ENCODE measurements at regions not wholly inside any gene's neighbourhood (a gene's known extent, or its start where the extent isn't known, plus 50 kb on each side); places are given as distances from the start of the nearest gene placed in this dataset.

DNA sequence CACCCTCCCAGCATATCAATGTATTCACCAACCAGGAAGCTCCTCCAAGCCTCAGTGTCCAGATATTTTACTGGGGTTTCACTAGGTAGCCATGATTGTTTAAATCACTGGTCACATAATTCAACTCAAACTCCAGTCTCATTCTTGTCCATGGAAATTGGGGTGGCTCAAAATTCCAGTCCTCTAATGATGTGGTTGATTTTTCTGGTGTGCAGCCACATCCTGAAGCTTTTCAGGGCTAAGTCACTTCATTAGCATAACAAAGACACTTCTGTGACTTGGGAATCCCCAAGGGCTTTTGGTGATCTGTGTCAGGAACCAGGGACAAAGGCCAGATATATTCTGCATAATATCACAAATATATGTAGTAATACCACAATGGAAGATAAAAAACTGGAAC, 786.9 kb upstream of the IGFBP3 start:
- no peak for DNase-seq

- DNase-seq = no peak
These were observed 784.5 kb upstream of the IGFBP3 start for GRCh38 chr7:46705386-46706255.

DNA sequence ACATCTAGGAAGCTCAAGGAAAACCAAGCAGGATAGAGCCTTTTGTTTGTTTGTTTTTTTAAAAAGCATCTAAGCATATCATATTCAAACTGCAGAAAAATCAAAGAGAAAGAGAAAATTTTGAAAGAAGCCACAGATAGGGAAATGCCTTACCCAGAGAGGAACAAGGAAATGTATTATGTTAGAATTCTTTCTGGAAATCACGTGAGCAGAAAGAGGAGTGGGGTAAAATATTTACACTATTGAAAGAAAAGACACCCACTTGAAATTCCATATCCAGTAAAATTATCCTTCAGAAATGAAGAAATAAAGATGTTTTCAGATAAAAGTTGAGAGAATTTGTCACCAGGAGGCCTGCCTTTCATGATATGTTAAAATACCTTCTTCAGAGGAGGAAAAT, 775.7 kb upstream of the IGFBP3 start:
- no peak for DNase-seq

DNA sequence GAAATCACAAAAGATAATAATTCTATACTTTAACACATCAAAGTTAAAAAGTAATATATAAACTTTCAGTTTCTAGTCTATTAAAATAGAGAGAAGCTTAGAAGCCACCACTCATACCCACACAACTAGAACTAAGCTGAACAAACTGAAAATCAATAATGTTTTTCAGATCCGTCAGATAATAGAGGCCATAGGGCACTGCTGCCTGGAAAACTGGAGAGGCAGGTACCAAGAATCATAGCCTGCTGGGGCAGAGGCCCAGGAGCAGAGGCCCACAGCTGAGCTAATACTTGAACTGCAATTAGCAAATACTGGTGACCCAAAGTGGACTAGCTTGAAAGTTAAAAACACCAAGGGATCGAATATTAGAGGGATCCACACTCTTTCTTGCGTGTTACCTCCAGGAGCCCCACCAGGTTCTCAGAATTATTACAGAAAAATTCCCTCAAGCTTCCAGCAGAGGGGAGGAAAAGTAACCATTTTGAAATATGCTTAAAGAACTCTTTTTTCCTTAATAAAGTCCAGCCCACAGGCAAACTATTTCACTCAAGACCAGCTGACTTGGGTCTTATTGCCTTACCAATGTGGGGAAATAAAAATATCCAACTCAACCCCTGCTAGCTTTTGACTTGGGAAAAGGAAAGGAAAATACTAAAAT, 774.1 kb upstream of the IGFBP3 start:
- no peak for DNase-seq

DNA sequence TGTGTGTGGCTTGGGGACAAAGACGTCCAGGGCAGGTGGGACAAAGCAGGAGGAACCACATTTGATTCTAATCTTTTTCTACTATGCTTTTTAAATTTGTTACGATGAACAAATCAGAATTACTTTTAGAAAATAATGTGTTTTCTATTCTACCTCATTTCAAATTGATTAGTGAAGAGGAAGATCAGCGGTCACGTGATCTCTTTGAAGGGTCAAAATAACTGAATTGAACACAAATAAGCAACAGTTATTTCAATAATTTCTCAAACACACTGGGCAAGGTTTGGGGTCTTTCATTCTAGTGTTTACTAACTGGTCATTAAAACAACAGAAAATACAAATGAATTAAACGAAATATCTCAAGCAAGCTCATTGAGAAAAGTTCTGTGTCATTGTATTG, 773.0 kb upstream of the IGFBP3 start:
- no peak for DNase-seq

DNA sequence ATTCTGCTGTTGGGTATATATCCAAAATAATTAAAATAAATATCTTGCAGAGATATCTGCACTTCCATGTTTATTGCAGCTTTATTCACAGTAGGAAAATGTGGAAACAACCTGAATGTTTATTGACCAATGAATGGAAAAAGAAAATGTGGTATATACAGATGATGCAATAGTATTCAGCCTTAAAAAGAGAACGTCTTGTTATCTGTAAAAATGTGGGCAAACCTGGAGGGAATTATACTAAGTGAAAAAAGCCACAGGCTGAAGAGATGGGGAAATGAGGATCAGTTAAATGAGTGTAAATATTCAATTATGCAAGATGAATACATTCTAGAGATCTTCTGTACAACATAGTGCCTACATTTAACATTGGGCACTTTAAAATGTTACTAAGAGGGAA, 766.1 kb upstream of the IGFBP3 start:
- DNase-seq = no peak

DNA sequence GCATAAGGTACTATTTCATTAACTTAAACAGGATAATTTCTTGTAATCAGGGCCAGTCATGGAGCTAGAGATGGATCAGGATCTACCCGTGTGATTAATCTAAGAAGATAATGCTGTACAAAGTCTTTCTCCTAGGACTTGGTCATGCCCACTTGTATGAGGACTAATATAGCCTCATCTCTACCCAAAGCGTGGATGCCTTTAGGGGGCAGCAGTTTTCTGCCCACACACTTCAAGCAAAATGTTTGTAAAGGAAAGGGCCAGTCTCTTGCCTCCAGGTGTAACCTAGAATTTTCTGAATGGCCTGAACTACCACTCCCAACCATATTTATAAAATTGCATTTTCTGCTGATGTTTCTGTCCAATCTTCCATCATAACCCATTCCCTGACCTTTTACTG, 764.0 kb upstream of the IGFBP3 start:
- no peak for DNase-seq

DNA sequence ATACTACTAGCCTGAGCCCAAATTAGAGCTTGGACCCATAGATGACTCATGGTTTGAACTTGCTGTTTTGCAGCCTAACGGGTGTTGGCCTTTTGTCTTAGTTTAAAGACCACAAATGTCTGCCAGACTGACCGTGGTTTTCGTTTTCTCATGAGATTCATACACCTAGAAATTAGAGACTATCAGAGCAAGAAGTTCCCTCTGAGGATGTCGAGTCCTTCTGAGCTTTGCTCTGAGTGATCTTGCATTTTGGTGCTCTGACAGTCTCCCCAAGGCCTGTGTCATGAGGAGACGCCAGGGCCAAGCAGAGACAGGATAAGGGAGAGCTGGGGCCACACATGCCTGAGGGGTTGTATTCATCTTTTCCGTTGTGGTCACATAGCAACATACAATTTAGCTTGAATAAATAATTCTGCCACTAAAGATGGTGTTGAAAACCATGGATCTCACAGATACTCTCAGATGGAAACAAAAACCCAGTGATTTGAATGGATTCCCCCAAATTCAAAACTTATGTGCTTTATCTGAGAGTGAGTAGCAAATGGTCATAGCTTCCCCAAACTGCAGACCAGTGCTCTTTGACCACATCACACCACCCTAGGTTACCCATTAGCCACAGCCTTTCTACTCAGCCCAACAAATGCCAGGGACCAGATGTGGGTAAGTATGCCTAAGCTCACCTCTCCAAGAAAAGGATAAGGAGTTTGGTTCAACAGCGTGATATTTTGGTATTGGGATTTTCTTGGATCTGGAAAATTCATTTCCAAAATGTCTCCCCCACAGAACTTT, 762.0 kb upstream of the IGFBP3 start:
- DNase-seq = no peak

DNA sequence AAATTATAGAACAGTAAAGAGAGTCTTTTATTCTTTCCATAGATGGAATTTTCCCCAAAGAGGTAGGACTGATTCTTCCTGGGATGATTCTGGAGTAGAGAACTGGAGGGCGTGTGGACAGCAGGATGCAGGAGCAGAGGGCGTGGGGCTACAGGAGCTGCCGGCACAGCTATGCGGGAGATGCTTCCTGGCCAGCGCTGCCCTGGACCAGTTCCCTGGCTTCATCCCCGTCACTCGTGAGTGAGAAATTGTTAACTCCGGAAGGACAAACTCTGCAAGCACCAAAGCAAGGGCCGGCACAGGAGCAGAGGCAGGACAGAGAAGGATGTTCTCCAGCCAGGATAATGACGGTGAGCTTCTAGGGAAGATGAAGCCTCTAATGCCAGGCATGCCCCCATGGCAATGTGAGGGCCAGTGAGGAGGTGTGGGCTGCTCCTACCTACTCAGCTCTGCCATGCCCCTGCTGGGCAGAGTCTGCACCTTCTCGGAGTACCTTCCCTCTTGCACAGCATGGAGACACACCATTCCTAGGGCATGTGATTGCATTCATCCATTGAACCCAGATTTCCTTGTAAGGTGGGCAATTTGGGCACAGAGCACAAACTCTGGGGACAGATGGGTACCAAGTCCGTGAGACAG, 760.9 kb upstream of the IGFBP3 start:
- DNase-seq = no peak

GRCh38 chr7:46680147-46680546, 759.1 kb upstream of the IGFBP3 start:
- no peak for DNase-seq

DNA sequence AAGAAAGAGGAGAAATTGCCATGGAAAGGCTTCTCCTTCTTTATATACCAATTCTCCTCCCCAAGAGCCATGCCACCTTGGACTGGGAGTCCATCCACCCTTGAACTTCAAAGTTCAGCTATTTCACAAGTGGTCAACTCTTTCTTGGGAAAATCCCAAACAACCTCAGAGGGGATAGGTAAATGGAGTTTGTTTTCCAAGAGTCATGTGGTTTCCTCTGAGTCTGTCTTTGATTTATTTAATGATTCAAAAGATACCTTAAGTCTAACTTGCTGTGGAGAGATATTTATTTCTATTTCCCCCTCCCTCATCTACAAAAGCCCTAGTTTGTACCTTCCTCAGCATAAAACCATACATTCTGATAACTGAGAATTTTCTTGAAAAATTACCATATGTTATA, 758.6 kb upstream of the IGFBP3 start:
- no peak for DNase-seq

- no peak for DNase-seq
These were observed 757.3 kb upstream of the IGFBP3 start for GRCh38 chr7:46678421-46678820.

GRCh38 chr7:46675456-46675855, 754.4 kb upstream of the IGFBP3 start:
- DNase-seq = no peak

- DNase-seq = no peak
These were observed 751.8 kb upstream of the IGFBP3 start for GRCh38 chr7:46672861-46673260.

DNA sequence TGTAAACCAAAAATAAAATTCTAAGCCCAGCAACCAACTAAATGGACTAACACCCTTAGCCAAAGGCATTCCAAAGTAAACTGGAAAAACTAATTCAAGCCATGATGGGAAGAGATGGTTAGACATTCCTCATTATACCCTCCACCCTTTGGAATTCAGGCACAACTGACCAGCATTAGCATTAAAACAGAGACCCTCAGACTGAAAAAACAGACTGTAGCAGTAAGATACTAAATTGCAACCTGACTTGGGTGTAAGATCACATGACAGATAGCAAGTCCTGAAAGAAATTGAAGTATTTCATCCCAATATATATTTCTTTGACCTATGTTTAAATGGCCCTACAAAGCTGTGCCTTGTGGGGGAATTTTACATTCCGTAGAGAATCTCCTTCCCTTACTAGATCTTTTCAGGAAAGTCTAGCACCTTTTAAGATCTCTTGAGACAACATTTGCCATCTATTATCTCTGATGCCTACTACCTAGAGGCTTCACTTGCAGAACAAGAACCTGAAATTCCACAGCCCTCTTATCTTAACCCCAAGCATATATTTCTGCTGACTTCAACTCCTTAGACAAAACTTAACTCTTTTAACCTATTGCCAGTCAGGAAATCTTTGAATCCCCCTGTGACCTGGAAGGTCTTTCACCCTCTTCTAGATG, 750.2 kb upstream of the IGFBP3 start:
- DNase-seq = no peak

- no peak for DNase-seq
These were observed 748.0 kb upstream of the IGFBP3 start for GRCh38 chr7:46669028-46669427.

DNA sequence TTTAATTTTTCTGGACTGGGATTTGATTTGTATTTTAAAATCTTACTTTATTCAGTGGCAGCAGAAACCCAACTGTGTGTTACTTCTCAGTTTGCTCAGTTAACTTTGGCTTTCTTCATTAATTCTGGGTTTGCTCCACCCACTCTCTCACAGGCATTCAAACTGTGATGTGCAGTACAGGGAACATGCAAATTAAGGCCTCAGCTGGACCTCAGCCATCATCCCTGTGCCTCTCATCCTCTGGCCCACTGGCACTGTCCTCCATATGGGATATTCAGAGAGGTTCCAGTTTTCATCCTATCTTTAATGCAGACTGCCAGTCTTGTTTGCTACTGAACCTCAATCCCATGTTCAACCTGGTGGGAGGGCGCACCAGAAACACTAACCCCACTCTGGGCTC, 743.4 kb upstream of the IGFBP3 start:
- no peak for DNase-seq

DNA sequence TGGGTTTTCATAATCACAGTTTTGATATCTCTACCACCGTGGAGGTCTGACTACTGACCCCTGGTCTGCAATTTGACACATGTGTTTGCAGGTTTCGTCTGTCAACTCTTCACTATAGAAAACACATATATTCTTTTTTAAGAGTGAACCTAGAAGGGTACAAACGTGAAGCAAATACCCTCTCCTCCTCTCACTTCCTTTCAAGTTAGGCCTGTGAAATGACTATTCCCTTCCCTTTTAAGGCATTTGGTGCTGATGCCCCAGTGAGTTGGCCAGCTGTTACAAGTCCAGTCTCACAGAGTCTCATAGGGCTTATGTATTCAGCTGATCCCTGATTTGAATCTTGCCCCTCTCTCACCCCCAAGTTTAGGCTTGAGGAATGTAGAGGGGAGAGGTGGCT, 742.0 kb upstream of the IGFBP3 start:
- DNase-seq = no peak

- DNase-seq = no peak
These were observed 740.4 kb upstream of the IGFBP3 start for GRCh38 chr7:46661431-46661830.

GRCh38 chr7:46660402-46660980, 739.4 kb upstream of the IGFBP3 start:
- DNase-seq = no peak

GRCh38 chr7:46658281-46658680, 737.2 kb upstream of the IGFBP3 start:
- no peak for DNase-seq

All from KG1 (cell line).